ENCODE measurements at regions not wholly inside any gene's neighbourhood (a gene's known extent, or its start where the extent isn't known, plus 50 kb on each side); places are given as distances from the start of the nearest gene placed in this dataset.

DNA sequence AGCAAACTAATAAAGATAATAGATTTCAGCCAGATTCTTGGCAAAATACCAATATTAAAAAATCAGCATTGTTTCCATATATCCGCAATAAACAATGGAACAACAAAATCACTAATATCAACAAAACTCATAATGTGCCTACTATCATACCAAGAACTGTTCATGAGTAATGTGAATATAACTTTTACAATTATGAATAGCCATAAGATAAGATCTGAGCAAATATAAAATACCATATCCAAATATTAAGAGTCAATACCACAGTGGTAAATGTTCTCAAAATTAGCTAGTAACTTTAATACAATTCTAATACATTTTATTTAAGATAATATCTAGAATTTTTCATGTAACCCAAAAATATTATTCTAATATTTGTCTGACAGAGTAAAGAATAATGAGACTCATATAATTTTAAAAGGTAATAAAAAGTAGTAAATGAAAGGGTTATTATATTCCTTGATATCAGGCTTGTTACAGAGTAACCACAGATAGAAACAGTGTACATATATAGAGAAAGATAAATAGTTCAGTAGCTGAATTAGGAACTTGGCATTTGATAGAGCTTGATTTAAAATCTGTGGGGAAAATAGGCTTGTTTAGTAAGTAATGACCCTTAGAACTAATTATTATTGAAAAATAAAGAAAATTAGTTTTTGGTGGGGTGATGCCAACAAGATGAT, 2126.6 kb downstream of the MRPL39 start:
- TF ChIP-seq, protein P1, sequence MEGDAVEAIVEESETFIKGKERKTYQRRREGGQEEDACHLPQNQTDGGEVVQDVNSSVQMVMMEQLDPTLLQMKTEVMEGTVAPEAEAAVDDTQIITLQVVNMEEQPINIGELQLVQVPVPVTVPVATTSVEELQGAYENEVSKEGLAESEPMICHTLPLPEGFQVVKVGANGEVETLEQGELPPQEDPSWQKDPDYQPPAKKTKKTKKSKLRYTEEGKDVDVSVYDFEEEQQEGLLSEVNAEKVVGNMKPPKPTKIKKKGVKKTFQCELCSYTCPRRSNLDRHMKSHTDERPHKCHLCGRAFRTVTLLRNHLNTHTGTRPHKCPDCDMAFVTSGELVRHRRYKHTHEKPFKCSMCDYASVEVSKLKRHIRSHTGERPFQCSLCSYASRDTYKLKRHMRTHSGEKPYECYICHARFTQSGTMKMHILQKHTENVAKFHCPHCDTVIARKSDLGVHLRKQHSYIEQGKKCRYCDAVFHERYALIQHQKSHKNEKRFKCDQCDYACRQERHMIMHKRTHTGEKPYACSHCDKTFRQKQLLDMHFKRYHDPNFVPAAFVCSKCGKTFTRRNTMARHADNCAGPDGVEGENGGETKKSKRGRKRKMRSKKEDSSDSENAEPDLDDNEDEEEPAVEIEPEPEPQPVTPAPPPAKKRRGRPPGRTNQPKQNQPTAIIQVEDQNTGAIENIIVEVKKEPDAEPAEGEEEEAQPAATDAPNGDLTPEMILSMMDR (IDR thresholded peaks at IDR 0.05; ENCODE audit: poor library complexity, severe bottlenecking) = no peak
- Histone ChIP-seq H3K36me3 (ENCODE audit: low read depth) (no peaks in the 10 kb centered on the region), H3K4me1 (ENCODE audit: insufficient read depth, poor library complexity, severe bottlenecking) (no peaks in the 10 kb centered on the region), H3K27ac (ENCODE audit: poor library complexity, severe bottlenecking) (no peak overlapping the region), H3K9me3 (ENCODE audit: severe bottlenecking) (no peaks in the 10 kb centered on the region), H3K27me3 (ENCODE audit: insufficient read depth, poor library complexity, severe bottlenecking) (peaks cover 19% of the 10 kb centered on the region), H3K4me3 (ENCODE audit: severe bottlenecking) (no peak overlapping the region)
- no peak for ATAC-seq (ENCODE audit: low read depth)
- DNase-seq (ENCODE audit: low spot score) = no peak

DNA sequence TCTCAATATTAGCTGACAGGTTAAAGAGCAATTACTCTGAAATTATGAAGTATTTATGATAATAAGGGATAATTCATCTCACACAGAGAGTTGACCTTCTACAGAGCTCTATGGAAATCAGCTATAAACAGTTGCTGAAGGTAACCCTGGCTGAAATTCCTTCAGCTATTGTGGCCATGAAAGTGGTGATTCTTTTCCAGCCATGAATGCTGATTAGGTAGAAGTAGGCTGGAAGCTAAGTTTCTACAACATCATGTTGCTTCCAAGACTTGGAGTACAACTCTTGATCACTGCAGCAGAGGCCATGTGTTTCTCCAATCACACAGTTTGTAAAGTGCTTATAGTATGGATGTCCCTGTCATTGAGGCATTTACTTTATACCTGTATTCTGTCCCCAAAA, 2128.9 kb downstream of the MRPL39 start:
- Histone ChIP-seq H3K4me1 (ENCODE audit: insufficient read depth, poor library complexity, severe bottlenecking) (no peaks in the 10 kb centered on the region), H3K36me3 (ENCODE audit: low read depth) (no peaks in the 10 kb centered on the region), H3K4me3 (ENCODE audit: severe bottlenecking) (no peak overlapping the region), H3K27ac (ENCODE audit: poor library complexity, severe bottlenecking) (no peak overlapping the region), H3K27me3 (ENCODE audit: insufficient read depth, poor library complexity, severe bottlenecking) (peaks cover 16% of the 10 kb centered on the region), H3K9me3 (ENCODE audit: severe bottlenecking) (no peaks in the 10 kb centered on the region)
- ATAC-seq (ENCODE audit: low read depth) (no peak), DNase-seq (ENCODE audit: low spot score) (no peak)
- TF ChIP-seq, protein P1 (IDR thresholded peaks at IDR 0.05; ENCODE audit: poor library complexity, severe bottlenecking) = no peak

GRCh38 chr21:23475281-23476219, 2131.7 kb downstream of the MRPL39 start:
- Histone ChIP-seq H3K36me3 (ENCODE audit: low read depth) (no peaks in the 10 kb centered on the region), H3K4me1 (ENCODE audit: insufficient read depth, poor library complexity, severe bottlenecking) (no peaks in the 10 kb centered on the region), H3K27me3 (ENCODE audit: insufficient read depth, poor library complexity, severe bottlenecking) (peaks cover 6% of the 10 kb centered on the region), H3K9me3 (ENCODE audit: severe bottlenecking) (no peaks in the 10 kb centered on the region), H3K27ac (ENCODE audit: poor library complexity, severe bottlenecking) (no peak overlapping the region), H3K4me3 (ENCODE audit: severe bottlenecking) (no peak overlapping the region)
- DNase-seq (ENCODE audit: low spot score) (no peak), ATAC-seq (ENCODE audit: low read depth) (no peak)
- TF ChIP-seq, protein P1 (IDR thresholded peaks at IDR 0.05; ENCODE audit: poor library complexity, severe bottlenecking) = no peak

DNA sequence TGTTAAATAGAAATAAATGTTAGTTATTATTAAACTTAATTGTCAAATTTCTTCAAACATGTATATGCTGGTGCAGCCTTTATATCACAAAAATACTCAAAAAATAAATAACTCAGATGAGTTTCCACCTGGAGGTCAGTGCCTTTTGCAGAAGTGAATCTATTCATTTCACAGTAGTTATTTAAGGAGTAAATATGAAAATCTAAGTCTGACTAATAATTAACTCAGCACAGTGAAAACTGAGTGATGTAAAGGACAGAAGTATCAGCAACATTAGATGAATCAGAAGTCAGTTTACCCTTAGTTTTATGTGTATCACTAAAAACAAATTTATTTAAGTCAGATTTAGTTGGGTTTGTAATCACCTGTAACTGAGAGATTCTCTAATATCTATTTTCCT, 2135.4 kb downstream of the MRPL39 start:
- Histone ChIP-seq H3K36me3 (ENCODE audit: low read depth) (no peaks in the 10 kb centered on the region), H3K4me1 (ENCODE audit: insufficient read depth, poor library complexity, severe bottlenecking) (no peaks in the 10 kb centered on the region), H3K27me3 (ENCODE audit: insufficient read depth, poor library complexity, severe bottlenecking) (peaks cover 9% of the 10 kb centered on the region), H3K27ac (ENCODE audit: poor library complexity, severe bottlenecking) (no peak overlapping the region), H3K4me3 (ENCODE audit: severe bottlenecking) (no peak overlapping the region), H3K9me3 (ENCODE audit: severe bottlenecking) (no peaks in the 10 kb centered on the region)
- TF ChIP-seq, protein P1 (IDR thresholded peaks at IDR 0.05; ENCODE audit: poor library complexity, severe bottlenecking) = no peak
- DNase-seq (ENCODE audit: low spot score) (no peak), ATAC-seq (ENCODE audit: low read depth) (no peak)

Measured in RWPE2 (cell line).